Mesodermal cell (in vitro differentiated cells): ENCODE measurements at regions not wholly inside any gene's neighbourhood (a gene's known extent, or its start where the extent isn't known, plus 50 kb on each side); places are given as distances from the start of the nearest gene placed in this dataset.

ENCODE experiments used
- H3K27ac ChIP-seq: 2 replicates; pipeline ENCODE4 v1.7.0; 2013; ENCODE audit warnings: mild to moderate bottlenecking, low read depth, low read length, moderate library complexity; ENCODE audit not compliant: severe bottlenecking
- H3K36me3 ChIP-seq: 2 replicates; pipeline ENCODE4 v1.7.1; 2013; ENCODE audit warnings: mild to moderate bottlenecking, low read length, moderate library complexity; ENCODE audit not compliant: control insufficient read depth, insufficient read depth
- H3K4me1 ChIP-seq: one replicate; pipeline ENCODE4 v1.7.1; 2013; ENCODE audit warnings: mild to moderate bottlenecking, low read length; ENCODE audit not compliant: insufficient read depth, control insufficient read depth, poor library complexity, severe bottlenecking
- H3K4me3 ChIP-seq: 2 replicates; pipeline ENCODE4 v1.7.0; 2013; ENCODE audit warnings: low read length, control low read depth, mild to moderate bottlenecking; ENCODE audit not compliant: insufficient read depth, poor library complexity, severe bottlenecking; ENCODE audit errors: extremely low read depth
- H3K9me3 ChIP-seq: 2 replicates; pipeline ENCODE4 v1.7.1; 2013; ENCODE audit warnings: mild to moderate bottlenecking, low read length, moderate library complexity; ENCODE audit not compliant: control insufficient read depth
- WGBS, 2 experiments: methylation state at CpG; one replicate each; pipeline ENCODE4 v1.1.5; 2013; ENCODE audit warnings: missing lambda C conversion rate in 2 of 2; ENCODE audit not compliant: insufficient coverage in 2 of 2; 5-methylcytosine and 5-hydroxymethylcytosine counted together

GRCh38 chr4:53647547-53647946, 56.3 kb upstream of the LNX1 start:
- 84 to 94% methylated on average over 2 to 5 of the region's 5 CpGs for WGBS, 2 experiments
- Histone ChIP-seq H3K4me3 (no peak overlapping the region), H3K4me1 (no peaks in the 10 kb centered on the region), H3K27ac (no peak overlapping the region), H3K36me3 (no peaks in the 10 kb centered on the region), H3K9me3 (no peaks in the 10 kb centered on the region)

GRCh38 chr4:53646795-53647194, 55.5 kb upstream of the LNX1 start:
- no peak overlapping the region for H3K4me3 ChIP-seq
- H3K27ac ChIP-seq, result no peak overlapping the region
- H3K4me1 ChIP-seq, result no peaks in the 10 kb centered on the region
- no peaks in the 10 kb centered on the region for H3K9me3 ChIP-seq
- WGBS, 2 experiments, result 86% methylated on average over 1 of the region's 3 CpGs; no CpG with 5 or more reads in 1 of the 2 experiments
- no peaks in the 10 kb centered on the region for H3K36me3 ChIP-seq

GRCh38 chr4:53645108-53645507, 53.8 kb upstream of the LNX1 start:
- 91 to 97% methylated on average over 3 of the region's 3 CpGs for WGBS, 2 experiments
- Histone ChIP-seq H3K27ac (no peak overlapping the region), H3K36me3 (no peaks in the 10 kb centered on the region), H3K4me3 (no peak overlapping the region), H3K4me1 (no peaks in the 10 kb centered on the region), H3K9me3 (no peaks in the 10 kb centered on the region)

GRCh38 chr4:53644607-53645006, 53.3 kb upstream of the LNX1 start:
- 83 to 87% methylated on average over 2 to 3 of the region's 3 CpGs for WGBS, 2 experiments
- H3K36me3 ChIP-seq, result no peaks in the 10 kb centered on the region
- H3K4me3 ChIP-seq, result no peak overlapping the region
- H3K27ac ChIP-seq, result no peak overlapping the region
- H3K4me1 ChIP-seq, result no peaks in the 10 kb centered on the region
- H3K9me3 ChIP-seq, result no peaks in the 10 kb centered on the region
